GM21619 (cell line): ENCODE measurements at regions not wholly inside any gene's neighbourhood (a gene's known extent, or its start where the extent isn't known, plus 50 kb on each side); places are given as distances from the start of the nearest gene placed in this dataset.

ENCODE experiments used
- ATAC-seq: cut with Tn5 transposase; IDR thresholded peaks from one replicate; pipeline ENCODE4 v1.9.1; 2021; ENCODE audit not compliant: unreplicated experiment

DNA sequence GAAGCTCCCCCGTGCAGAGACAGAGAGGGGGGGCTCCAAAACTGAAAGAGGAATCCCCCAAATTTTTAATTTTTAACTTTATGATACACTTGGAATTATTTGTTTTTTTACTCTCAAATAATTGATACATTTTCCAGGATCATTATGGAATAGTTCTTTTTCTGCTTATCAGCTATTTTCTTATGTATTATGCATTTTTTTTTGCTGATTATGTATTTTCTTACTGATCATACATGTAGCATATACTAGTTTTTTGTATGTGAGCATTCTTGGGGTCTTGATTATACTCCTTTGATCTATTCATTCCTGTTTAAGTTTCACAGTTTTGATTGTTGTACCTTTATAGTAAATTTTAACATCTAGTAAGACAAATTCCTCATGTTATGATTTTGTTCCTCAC, 55.5 kb upstream of the LDHB start:
- ATAC-seq = no peak

DNA sequence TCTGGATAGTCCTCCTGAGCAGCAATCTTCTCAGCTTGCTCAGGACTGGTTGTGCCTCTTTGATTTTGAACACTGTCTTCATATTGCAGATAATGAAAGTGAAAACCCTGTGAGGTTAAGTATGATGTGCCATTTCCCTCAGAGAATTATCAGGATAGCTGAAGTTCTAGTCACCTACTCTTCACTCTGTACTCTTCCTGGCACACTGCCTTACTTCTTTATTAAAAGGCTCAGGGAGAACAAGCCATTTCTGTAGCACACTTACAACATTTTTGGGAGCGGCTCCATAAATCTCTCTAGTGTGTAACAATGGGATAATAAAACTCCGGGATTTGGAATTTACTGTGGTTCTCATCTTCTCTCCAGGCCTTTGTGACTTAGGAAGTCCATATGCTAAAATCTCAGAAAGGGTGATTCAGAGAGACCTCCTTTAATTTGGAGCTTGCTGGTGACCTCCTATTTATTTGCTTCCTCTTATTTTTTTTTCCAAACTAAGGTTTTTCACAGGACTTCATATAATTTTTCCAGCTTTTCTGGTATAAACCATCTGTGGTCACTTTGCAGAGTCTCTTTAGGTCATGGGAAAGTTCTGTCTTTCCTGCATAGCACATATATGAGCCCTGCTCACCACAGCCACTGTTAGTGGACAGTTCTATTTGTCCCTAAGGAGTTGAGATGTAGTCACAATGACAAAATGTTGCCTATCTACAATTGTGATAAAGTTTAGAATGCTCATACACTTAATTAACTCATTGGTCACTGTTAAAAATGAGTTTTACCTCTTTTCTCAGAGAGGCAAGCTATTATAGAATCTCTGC, 53.5 kb upstream of the LDHB start:
- ATAC-seq = peak; percentile 69
